ENCODE measurements at regions not wholly inside any gene's neighbourhood (a gene's known extent, or its start where the extent isn't known, plus 50 kb on each side); places are given as distances from the start of the nearest gene placed in this dataset.

DNA sequence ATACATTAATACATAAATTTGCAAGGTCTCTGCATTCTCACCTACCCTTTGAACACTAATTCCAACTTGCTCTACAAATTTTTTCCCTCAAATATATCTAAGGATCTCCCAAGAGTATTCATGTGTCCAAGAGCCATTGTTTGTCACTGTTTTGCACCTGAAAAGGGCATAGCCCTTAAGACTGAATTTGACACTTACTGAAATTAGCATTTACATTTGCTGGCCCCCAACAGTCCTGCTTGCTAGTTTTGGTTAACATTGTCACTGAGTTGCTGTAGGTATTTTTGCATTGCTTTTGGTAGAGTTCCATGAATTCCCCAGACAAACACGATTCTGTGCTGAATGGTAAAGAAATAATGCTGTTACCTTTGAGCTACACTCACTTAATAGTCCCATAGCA, 57.3 kb downstream of the KCNA4 start:
- no peaks in the 10 kb centered on the region for H3K27me3 ChIP-seq
- H3K27ac ChIP-seq = no peak overlapping the region
- no peaks in the 10 kb centered on the region for H3K9me3 ChIP-seq (replicated peaks)
- DNase-seq = no peak
- H3K4me3 ChIP-seq = no peak overlapping the region
- no peaks in the 10 kb centered on the region for H3K4me1 ChIP-seq
- no peaks in the 10 kb centered on the region for H3K36me3 ChIP-seq

- Histone ChIP-seq H3K27ac (no peak overlapping the region), H3K9me3 (replicated peaks) (no peaks in the 10 kb centered on the region), H3K4me3 (no peak overlapping the region), H3K4me1 (no peaks in the 10 kb centered on the region), H3K36me3 (no peaks in the 10 kb centered on the region), H3K27me3 (no peaks in the 10 kb centered on the region)
- no peak for DNase-seq
These were observed 59.4 kb downstream of the KCNA4 start for GRCh38 chr11:29957431-29957830.

DNA sequence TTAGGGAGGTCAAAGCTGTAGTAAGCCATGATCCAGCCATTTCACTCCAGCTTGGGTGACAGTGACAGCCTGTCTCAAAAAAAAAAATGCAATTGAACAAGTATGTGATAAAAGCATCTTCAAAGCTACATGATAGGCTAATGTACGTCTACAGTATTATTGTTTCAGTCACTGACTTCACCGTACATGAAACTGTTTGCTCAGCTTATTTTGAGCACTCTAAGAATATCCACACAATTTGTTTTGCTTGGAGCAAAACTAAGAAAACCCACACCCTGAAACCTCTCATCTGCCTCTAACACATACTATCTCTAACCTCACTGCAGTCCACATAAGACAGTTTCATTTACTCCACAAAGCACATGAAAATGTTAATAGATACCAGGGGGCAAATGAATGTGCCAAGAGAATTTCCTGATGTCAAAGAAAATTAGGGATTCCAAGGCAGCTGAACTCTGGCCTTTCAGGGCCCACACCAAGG, 60.7 kb downstream of the KCNA4 start:
- Histone ChIP-seq H3K9me3 (replicated peaks) (no peaks in the 10 kb centered on the region), H3K4me1 (no peaks in the 10 kb centered on the region), H3K36me3 (no peaks in the 10 kb centered on the region), H3K27ac (no peak overlapping the region), H3K27me3 (no peaks in the 10 kb centered on the region), H3K4me3 (no peak overlapping the region)
- no peak for DNase-seq

DNA sequence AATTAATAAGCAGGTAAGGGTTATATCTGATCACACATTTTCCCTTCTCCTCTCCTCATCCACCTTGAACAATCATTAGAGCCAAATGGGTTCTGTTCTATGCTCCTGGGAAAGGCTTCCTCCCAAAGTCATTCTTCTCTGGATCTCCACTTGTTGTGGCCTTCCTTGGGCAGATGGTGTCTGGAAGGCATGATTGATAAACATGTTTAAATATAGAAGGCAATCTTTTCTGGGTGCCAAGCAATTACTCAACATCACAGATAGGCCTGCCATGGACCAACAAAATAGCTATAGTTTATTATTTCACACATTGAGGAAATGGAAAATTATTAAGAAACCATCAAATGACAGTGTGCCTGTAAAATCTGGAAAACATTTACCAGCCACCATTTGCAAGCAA, 73.5 kb downstream of the KCNA4 start:
- Histone ChIP-seq H3K27ac (no peak overlapping the region), H3K27me3 (no peaks in the 10 kb centered on the region)

GRCh38 chr11:29937526-29937925, 79.3 kb downstream of the KCNA4 start:
- Histone ChIP-seq H3K4me3 (no peak overlapping the region), H3K27ac (no peak overlapping the region), H3K4me1 (no peaks in the 10 kb centered on the region), H3K27me3 (no peaks in the 10 kb centered on the region), H3K9me3 (replicated peaks) (no peaks in the 10 kb centered on the region), H3K36me3 (no peaks in the 10 kb centered on the region)
- no peak for DNase-seq

More for the DNA sequence above, 73.5 kb downstream of the KCNA4 start:
- H3K4me1 ChIP-seq = no peaks in the 10 kb centered on the region
- no peaks in the 10 kb centered on the region for H3K9me3 ChIP-seq (replicated peaks)
- no peaks in the 10 kb centered on the region for H3K36me3 ChIP-seq
- DNase-seq = no peak
- H3K4me3 ChIP-seq = no peak overlapping the region

DNA sequence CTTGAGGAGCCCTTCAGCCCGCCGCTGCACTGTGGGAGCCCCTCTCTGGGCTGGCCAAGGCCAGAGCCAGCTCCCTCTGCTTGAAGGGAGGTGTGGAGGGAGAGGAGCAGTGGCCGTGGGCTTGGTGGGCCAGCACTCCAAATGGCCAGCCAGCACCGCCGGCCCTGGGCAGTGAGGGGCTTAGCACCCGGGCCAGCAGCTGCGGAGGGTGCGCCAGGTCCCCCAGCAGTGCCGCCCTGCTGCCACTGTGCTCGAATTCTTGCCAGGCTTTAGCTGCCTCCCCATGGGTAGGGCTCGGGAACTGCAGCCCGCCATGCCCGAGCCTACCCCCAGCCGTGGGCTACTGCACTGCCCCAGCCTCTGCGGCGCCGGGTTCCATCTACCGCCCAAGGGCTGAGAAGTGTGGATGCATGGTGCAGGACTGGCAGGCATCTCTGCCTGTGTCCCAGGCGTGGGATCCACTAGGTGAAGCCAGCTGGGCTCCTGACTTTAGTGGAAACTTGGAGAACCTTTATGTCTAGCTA, 82.7 kb downstream of the KCNA4 start:
- Histone ChIP-seq H3K27ac (no peak overlapping the region), H3K27me3 (no peaks in the 10 kb centered on the region), H3K4me3 (no peak overlapping the region), H3K4me1 (no peaks in the 10 kb centered on the region), H3K36me3 (no peaks in the 10 kb centered on the region), H3K9me3 (replicated peaks) (no peaks in the 10 kb centered on the region)
- DNase-seq = no peak

GRCh38 chr11:29916040-29916439, 100.8 kb downstream of the KCNA4 start:
- no peak for DNase-seq
- Histone ChIP-seq H3K4me3 (no peak overlapping the region), H3K27ac (no peak overlapping the region), H3K27me3 (no peaks in the 10 kb centered on the region), H3K9me3 (replicated peaks) (no peaks in the 10 kb centered on the region), H3K36me3 (no peaks in the 10 kb centered on the region), H3K4me1 (no peaks in the 10 kb centered on the region)

DNA sequence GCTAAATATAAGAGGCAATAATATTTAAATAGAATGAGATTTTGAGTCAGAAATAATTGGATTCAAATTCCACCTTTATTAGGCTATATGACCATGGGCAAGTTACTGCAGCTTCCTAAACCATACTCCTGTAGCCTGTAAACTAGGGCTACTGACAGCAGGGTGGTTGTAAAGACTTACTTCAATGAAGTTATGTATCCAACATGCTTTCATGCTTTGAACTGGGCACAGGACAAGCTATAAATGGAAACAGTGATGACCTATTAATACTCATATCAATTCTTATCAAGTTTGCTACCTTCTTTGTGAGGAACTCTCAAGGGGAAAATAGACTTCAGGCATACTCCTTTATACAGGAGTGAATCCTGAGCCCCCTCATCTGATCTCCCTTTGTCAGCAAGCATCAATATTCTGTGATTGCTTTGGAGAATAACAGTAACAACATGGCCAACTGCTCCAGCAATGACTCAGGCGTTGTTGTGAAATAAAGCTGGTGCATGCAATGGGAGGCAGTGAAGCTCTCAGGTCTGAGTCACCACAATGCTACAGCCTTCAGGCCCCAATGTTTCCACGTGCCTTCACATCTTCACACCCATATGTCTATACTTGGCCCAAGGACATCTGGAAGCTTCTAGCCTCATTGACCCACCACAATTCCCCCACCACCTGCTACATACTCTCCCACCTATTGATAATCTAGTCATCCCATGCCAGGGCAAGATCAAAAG, 102.5 kb downstream of the KCNA4 start:
- no peak overlapping the region for H3K27ac ChIP-seq
- no peak overlapping the region for H3K4me3 ChIP-seq
- H3K9me3 ChIP-seq (replicated peaks) = no peaks in the 10 kb centered on the region
- DNase-seq = no peak
- H3K36me3 ChIP-seq = no peaks in the 10 kb centered on the region
- no peaks in the 10 kb centered on the region for H3K27me3 ChIP-seq
- H3K4me1 ChIP-seq = no peaks in the 10 kb centered on the region

DNA sequence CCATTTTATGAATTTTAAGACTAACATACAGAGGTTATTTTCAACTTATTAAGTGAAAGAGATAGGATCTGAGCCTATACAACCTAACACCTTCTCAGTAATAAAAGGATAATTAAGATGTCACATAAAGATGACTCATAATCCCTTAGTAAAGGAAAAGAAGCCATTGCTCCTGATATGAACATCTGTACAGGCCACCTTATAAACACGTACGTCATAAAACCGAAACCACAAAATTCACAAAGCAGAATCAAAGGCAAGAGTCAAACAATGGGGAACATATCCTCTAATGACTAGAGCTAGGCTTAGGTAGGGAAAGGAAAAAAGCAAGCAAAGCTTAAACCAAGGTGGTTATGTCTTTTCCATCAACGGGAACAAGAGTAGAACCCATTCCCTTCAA, 103.5 kb downstream of the KCNA4 start:
- no peaks in the 10 kb centered on the region for H3K27me3 ChIP-seq
- H3K9me3 ChIP-seq (replicated peaks) = no peaks in the 10 kb centered on the region
- no peaks in the 10 kb centered on the region for H3K4me1 ChIP-seq
- DNase-seq = no peak
- H3K4me3 ChIP-seq = no peak overlapping the region
- H3K36me3 ChIP-seq = no peaks in the 10 kb centered on the region
- no peak overlapping the region for H3K27ac ChIP-seq

GRCh38 chr11:29900382-29900781, 116.4 kb downstream of the KCNA4 start:
- H3K9me3 ChIP-seq (replicated peaks) = no peaks in the 10 kb centered on the region
- no peaks in the 10 kb centered on the region for H3K4me1 ChIP-seq

GRCh38 chr11:29879560-29879959, 137.3 kb downstream of the KCNA4 start:
- no peaks in the 10 kb centered on the region for H3K4me1 ChIP-seq

More at GRCh38 chr11:29900382-29900781, 116.4 kb downstream of the KCNA4 start:
- H3K27ac ChIP-seq = no peak overlapping the region
- no peaks in the 10 kb centered on the region for H3K36me3 ChIP-seq
- H3K27me3 ChIP-seq = no peaks in the 10 kb centered on the region
- H3K4me3 ChIP-seq = no peak overlapping the region
- DNase-seq = no peak

GRCh38 chr11:29876192-29876591, 140.6 kb downstream of the KCNA4 start:
- Histone ChIP-seq H3K27ac (no peak overlapping the region), H3K36me3 (no peaks in the 10 kb centered on the region), H3K27me3 (no peaks in the 10 kb centered on the region), H3K4me1 (no peaks in the 10 kb centered on the region), H3K4me3 (no peak overlapping the region), H3K9me3 (replicated peaks) (no peaks in the 10 kb centered on the region)
- DNase-seq = no peak

More at GRCh38 chr11:29879560-29879959, 137.3 kb downstream of the KCNA4 start:
- Histone ChIP-seq H3K4me3 (no peak overlapping the region), H3K27ac (no peak overlapping the region), H3K27me3 (no peaks in the 10 kb centered on the region), H3K36me3 (no peaks in the 10 kb centered on the region), H3K9me3 (replicated peaks) (no peaks in the 10 kb centered on the region)
- no peak for DNase-seq

- H3K9me3 ChIP-seq (replicated peaks) = no peaks in the 10 kb centered on the region
- no peaks in the 10 kb centered on the region for H3K27me3 ChIP-seq
- no peak overlapping the region for H3K27ac ChIP-seq
- DNase-seq = no peak
- no peak overlapping the region for H3K4me3 ChIP-seq
- H3K4me1 ChIP-seq = no peaks in the 10 kb centered on the region
- H3K36me3 ChIP-seq = no peaks in the 10 kb centered on the region
These were observed 169.6 kb downstream of the KCNA4 start for GRCh38 chr11:29847219-29847618.

- H3K9me3 ChIP-seq (replicated peaks) = no peaks in the 10 kb centered on the region
- no peaks in the 10 kb centered on the region; the same call in 1 of the 2 replicates for H3K27me3 ChIP-seq
- H3K36me3 ChIP-seq = no peaks in the 10 kb centered on the region
- DNase-seq = no peak
- no peaks in the 10 kb centered on the region for H3K4me1 ChIP-seq
- H3K4me3 ChIP-seq = no peak overlapping the region
- H3K27ac ChIP-seq = no peak overlapping the region
These were observed 172.0 kb downstream of the KCNA4 start for GRCh38 chr11:29844701-29845379.

GRCh38 chr11:29844031-29844430, 172.8 kb downstream of the KCNA4 start:
- H3K9me3 ChIP-seq (replicated peaks) = no peaks in the 10 kb centered on the region

More at GRCh38 chr11:29844031-29844430, 172.8 kb downstream of the KCNA4 start:
- H3K36me3 ChIP-seq = no peaks in the 10 kb centered on the region
- H3K4me1 ChIP-seq = no peaks in the 10 kb centered on the region
- H3K4me3 ChIP-seq = no peak overlapping the region
- H3K27me3 ChIP-seq = no peaks in the 10 kb centered on the region; the same call in 1 of the 2 replicates
- no peak for DNase-seq
- no peak overlapping the region for H3K27ac ChIP-seq
